ENCODE measurements at regions not wholly inside any gene's neighbourhood (a gene's known extent, or its start where the extent isn't known, plus 50 kb on each side); places are given as distances from the start of the nearest gene placed in this dataset.

GRCh38 chr10:78140066-78140630, 106.5 kb downstream of the RPS24 start:
- peaks cover 33% of the 10 kb centered on the region for H3K27me3 Mint-ChIP-seq (ENCODE audit: low read depth)

GRCh38 chr10:78143576-78143975, 109.9 kb downstream of the RPS24 start:
- no peaks in the 10 kb centered on the region for H3K36me3 Mint-ChIP-seq (ENCODE audit: insufficient read depth in 2 of 2)

More at GRCh38 chr10:78140066-78140630, 106.5 kb downstream of the RPS24 start:
- no peaks in the 10 kb centered on the region for H3K36me3 Mint-ChIP-seq (ENCODE audit: insufficient read depth in 2 of 2)
- DNase-seq (no peak), ATAC-seq (replicated peaks in 1 of 2) (no peak)
- peaks cover 0 to 5% of the 10 kb centered on the region in 2 donors for H3K9me3 Mint-ChIP-seq
- no peak overlapping the region for H3K27ac Mint-ChIP-seq
- H3K4me1 Mint-ChIP-seq (ENCODE audit: low read depth), result no peaks in the 10 kb centered on the region
- no peak overlapping the region for H3K4me3 Mint-ChIP-seq

GRCh38 chr10:78146200-78146599, 112.5 kb downstream of the RPS24 start:
- Mint-ChIP-seq H3K4me1 (ENCODE audit: low read depth) (peaks cover 5% of the 10 kb centered on the region), H3K9me3 (peaks cover 0 to 4% of the 10 kb centered on the region in 2 donors), H3K36me3 (ENCODE audit: insufficient read depth in 2 of 2) (no peaks in the 10 kb centered on the region), H3K27me3 (ENCODE audit: low read depth) (peaks cover 12% of the 10 kb centered on the region), H3K27ac (no peak overlapping the region), H3K4me3 (no peak overlapping the region)
- ATAC-seq (replicated peaks in 1 of 2), result no peak
- DNase-seq, result no peak

More at GRCh38 chr10:78143576-78143975, 109.9 kb downstream of the RPS24 start:
- H3K4me3 Mint-ChIP-seq, result no peak overlapping the region
- peaks cover 24% of the 10 kb centered on the region for H3K27me3 Mint-ChIP-seq (ENCODE audit: low read depth)
- DNase-seq (no peak), ATAC-seq (replicated peaks in 1 of 2) (no peak)
- H3K27ac Mint-ChIP-seq, result no peak overlapping the region
- H3K4me1 Mint-ChIP-seq (ENCODE audit: low read depth), result no peaks in the 10 kb centered on the region
- peaks cover 0 to 4% of the 10 kb centered on the region in 2 donors for H3K9me3 Mint-ChIP-seq

- peaks cover 5% of the 10 kb centered on the region for H3K4me1 Mint-ChIP-seq (ENCODE audit: low read depth)
- no peak overlapping the region for H3K27ac Mint-ChIP-seq
- H3K36me3 Mint-ChIP-seq (ENCODE audit: insufficient read depth in 2 of 2), result no peaks in the 10 kb centered on the region
- no peak for DNase-seq
- no peak overlapping the region for H3K4me3 Mint-ChIP-seq
- peaks cover 0 to 4% of the 10 kb centered on the region in 2 donors for H3K9me3 Mint-ChIP-seq
- H3K27me3 Mint-ChIP-seq (ENCODE audit: low read depth), result peaks cover 12% of the 10 kb centered on the region
- ATAC-seq (replicated peaks in 1 of 2), result no peak
Measured at GRCh38 chr10:78147202-78147601, 113.5 kb downstream of the RPS24 start.

DNA sequence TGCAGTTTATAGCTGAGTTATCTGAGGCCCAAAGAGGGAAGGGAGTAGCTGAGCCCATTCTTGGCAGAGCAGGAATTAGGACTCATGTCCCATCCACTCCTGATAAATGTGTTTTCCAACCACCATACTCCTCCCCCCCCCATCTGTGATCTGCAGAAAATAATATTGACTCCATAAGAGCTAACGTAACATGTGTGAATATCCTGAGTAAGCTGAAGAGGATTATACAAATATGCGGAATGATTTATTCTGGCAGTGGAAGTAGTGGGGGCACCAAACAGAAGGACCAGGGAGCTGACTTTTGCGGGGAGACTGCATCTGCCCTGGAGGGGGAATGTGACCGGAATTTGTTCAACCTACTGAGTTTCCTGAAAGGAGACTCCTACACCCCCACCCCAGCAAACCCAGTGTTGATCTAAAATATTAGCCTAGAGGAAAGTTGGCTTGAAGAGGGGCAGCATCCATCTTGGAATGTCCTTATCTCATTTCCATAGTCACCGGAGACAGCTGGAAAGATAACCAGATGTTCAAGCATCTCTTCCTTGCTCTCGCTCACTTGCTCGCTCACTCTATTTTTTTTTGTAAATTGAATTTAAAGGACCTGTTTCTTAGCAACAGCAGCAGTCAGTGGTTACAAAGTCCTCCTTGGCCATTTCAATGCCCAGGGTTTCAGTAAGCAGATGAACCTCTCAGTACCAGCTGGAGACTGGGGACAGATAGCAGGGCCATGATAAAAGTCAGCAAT, 114.7 kb downstream of the RPS24 start:
- DNase-seq (no peak), ATAC-seq (replicated peaks in 1 of 2) (no peak)
- Mint-ChIP-seq H3K9me3 (no peaks in the 10 kb centered on the region), H3K4me3 (no peak overlapping the region), H3K27me3 (ENCODE audit: low read depth) (peaks cover 12% of the 10 kb centered on the region), H3K4me1 (ENCODE audit: low read depth) (peaks cover 5% of the 10 kb centered on the region), H3K27ac (no peak overlapping the region), H3K36me3 (ENCODE audit: insufficient read depth in 2 of 2) (no peaks in the 10 kb centered on the region)

- Mint-ChIP-seq H3K4me3 (no peak overlapping the region), H3K9me3 (no peaks in the 10 kb centered on the region), H3K27ac (no peak overlapping the region), H3K36me3 (ENCODE audit: insufficient read depth in 2 of 2) (no peaks in the 10 kb centered on the region), H3K4me1 (ENCODE audit: low read depth) (peaks cover 5% of the 10 kb centered on the region), H3K27me3 (ENCODE audit: low read depth) (peaks cover 12% of the 10 kb centered on the region)
- ATAC-seq (replicated peaks in 1 of 2) (no peak), DNase-seq (no peak)
Measured at GRCh38 chr10:78148961-78149612, 115.4 kb downstream of the RPS24 start.

GRCh38 chr10:78150756-78151155, 117.1 kb downstream of the RPS24 start:
- DNase-seq (no peak), ATAC-seq (replicated peaks in 1 of 2) (peak in 1 of 2 donors; percentile 33)
- H3K4me1 Mint-ChIP-seq (ENCODE audit: low read depth), result peaks cover 5% of the 10 kb centered on the region
- H3K27me3 Mint-ChIP-seq (ENCODE audit: low read depth), result peaks cover under 1% of the 10 kb centered on the region
- H3K36me3 Mint-ChIP-seq (ENCODE audit: insufficient read depth in 2 of 2), result no peaks in the 10 kb centered on the region
- H3K4me3 Mint-ChIP-seq, result no peak overlapping the region
- H3K27ac Mint-ChIP-seq, result no peak overlapping the region
- H3K9me3 Mint-ChIP-seq, result no peaks in the 10 kb centered on the region

DNA sequence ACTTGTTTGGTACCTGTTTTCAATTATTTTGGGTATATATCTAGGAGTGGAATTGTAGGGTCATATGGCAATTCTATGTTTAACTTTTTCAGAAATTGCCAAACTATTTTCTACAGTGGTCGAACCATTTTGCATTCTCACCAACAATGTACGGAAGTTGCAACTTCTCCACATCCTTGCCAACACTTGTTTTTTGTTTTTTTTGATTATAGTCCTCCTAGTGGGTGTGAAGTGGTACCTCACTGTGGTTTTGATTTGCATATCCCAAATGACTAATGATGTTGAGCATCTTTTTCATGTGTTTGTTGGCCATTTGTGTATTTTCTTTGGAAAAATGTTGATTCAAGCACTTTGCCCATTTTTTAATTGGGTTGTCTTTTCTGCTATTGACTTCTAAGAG, 122.1 kb downstream of the RPS24 start:
- H3K4me3 Mint-ChIP-seq, result no peak overlapping the region
- H3K27me3 Mint-ChIP-seq (ENCODE audit: low read depth), result peaks cover 6% of the 10 kb centered on the region
- no peaks in the 10 kb centered on the region for H3K4me1 Mint-ChIP-seq (ENCODE audit: low read depth)
- H3K9me3 Mint-ChIP-seq, result no peaks in the 10 kb centered on the region
- no peak for ATAC-seq (replicated peaks in 1 of 2)
- H3K36me3 Mint-ChIP-seq (ENCODE audit: insufficient read depth in 2 of 2), result no peaks in the 10 kb centered on the region
- DNase-seq, result no peak
- no peak overlapping the region for H3K27ac Mint-ChIP-seq

DNA sequence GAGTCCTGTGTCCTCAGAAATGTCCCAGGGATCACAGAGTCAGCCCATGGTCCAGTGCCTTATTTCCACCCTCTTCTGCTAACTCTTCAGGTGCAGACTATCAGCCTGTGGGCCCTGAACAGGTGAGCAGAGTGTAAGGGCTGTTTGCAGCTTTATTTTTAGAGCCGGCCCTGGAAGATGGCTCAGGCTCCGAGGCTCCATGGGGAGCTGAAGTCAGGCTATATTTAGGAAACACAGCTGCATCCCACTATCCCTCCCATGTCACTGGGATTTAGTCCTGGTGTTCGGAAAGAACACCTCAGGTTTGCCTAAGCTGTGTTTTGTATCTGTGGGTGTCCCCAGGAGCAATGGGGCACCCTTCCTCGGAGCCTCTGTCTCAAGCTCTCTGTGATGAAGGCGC, 126.9 kb downstream of the RPS24 start:
- H3K4me1 Mint-ChIP-seq (ENCODE audit: low read depth), result no peaks in the 10 kb centered on the region
- no peaks in the 10 kb centered on the region for H3K9me3 Mint-ChIP-seq
- no peaks in the 10 kb centered on the region for H3K36me3 Mint-ChIP-seq (ENCODE audit: insufficient read depth in 2 of 2)
- H3K4me3 Mint-ChIP-seq, result no peak overlapping the region
- ATAC-seq (replicated peaks in 1 of 2), result no peak
- DNase-seq, result no peak
- peaks cover 6% of the 10 kb centered on the region for H3K27me3 Mint-ChIP-seq (ENCODE audit: low read depth)
- H3K27ac Mint-ChIP-seq, result no peak overlapping the region

DNA sequence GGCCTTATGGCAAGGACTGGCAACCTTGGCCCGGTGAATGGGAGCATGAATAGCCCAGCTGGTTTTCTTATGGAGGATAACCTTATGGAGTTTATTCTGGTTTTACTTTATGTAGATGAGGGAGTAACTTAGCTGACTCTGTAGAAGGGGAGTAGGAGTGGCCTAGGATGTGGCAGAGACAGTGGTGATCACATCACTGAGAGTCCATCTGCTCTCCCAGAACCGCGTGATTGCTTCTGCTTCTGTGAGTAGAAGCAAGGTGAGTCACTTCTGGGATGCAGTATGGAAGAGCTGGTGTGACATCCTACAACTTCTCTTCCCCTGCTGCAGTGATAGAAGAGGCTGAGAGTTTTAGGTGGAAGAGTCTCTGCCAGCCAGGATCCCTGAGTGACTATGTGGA, 129.2 kb downstream of the RPS24 start:
- Mint-ChIP-seq H3K27ac (no peak overlapping the region), H3K9me3 (no peaks in the 10 kb centered on the region), H3K4me3 (no peak overlapping the region), H3K4me1 (ENCODE audit: low read depth) (no peaks in the 10 kb centered on the region), H3K27me3 (ENCODE audit: low read depth) (no peaks in the 10 kb centered on the region), H3K36me3 (ENCODE audit: insufficient read depth in 2 of 2) (no peaks in the 10 kb centered on the region)
- DNase-seq, result no peak
- ATAC-seq (replicated peaks in 1 of 2), result no peak

GRCh38 chr10:78164702-78165101, 131.0 kb downstream of the RPS24 start:
- DNase-seq (no peak), ATAC-seq (replicated peaks in 1 of 2) (no peak)

GRCh38 chr10:78165172-78165571, 131.5 kb downstream of the RPS24 start:
- H3K4me1 Mint-ChIP-seq (ENCODE audit: low read depth), result no peaks in the 10 kb centered on the region
- H3K27ac Mint-ChIP-seq, result no peak overlapping the region
- ATAC-seq (replicated peaks in 1 of 2) (no peak), DNase-seq (no peak)
- no peaks in the 10 kb centered on the region for H3K9me3 Mint-ChIP-seq
- H3K27me3 Mint-ChIP-seq (ENCODE audit: low read depth), result no peaks in the 10 kb centered on the region
- H3K36me3 Mint-ChIP-seq (ENCODE audit: insufficient read depth in 2 of 2), result no peaks in the 10 kb centered on the region
- H3K4me3 Mint-ChIP-seq, result no peak overlapping the region

More at GRCh38 chr10:78164702-78165101, 131.0 kb downstream of the RPS24 start:
- H3K27me3 Mint-ChIP-seq (ENCODE audit: low read depth), result no peaks in the 10 kb centered on the region
- H3K4me3 Mint-ChIP-seq, result no peak overlapping the region
- H3K36me3 Mint-ChIP-seq (ENCODE audit: insufficient read depth in 2 of 2), result no peaks in the 10 kb centered on the region
- H3K27ac Mint-ChIP-seq, result no peak overlapping the region
- no peaks in the 10 kb centered on the region for H3K9me3 Mint-ChIP-seq
- H3K4me1 Mint-ChIP-seq (ENCODE audit: low read depth), result no peaks in the 10 kb centered on the region

DNA sequence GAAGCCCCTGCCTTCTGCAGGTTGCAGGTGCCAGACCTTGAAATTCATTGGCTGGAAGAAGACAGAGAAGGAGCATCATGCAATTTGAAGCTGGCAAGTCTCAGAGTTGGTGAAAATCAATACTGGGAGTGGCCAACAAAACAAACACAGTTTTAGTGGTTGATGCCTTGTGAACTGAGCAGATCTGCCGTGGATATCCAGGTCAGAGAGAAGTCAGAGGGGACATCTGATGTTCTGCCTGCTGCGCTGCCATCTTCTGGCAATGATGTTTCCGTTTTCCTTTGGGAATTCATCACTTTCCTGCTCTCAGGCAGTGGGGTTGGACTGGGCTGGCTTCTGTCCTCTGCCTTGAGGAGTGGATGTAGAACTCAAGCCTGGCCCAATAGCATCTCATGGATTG, 132.0 kb downstream of the RPS24 start:
- ATAC-seq (replicated peaks in 1 of 2), result no peak
- H3K27ac Mint-ChIP-seq, result no peak overlapping the region
- no peaks in the 10 kb centered on the region for H3K4me1 Mint-ChIP-seq (ENCODE audit: low read depth)
- no peaks in the 10 kb centered on the region for H3K36me3 Mint-ChIP-seq (ENCODE audit: insufficient read depth in 2 of 2)
- DNase-seq, result no peak
- H3K9me3 Mint-ChIP-seq, result no peaks in the 10 kb centered on the region
- no peaks in the 10 kb centered on the region for H3K27me3 Mint-ChIP-seq (ENCODE audit: low read depth)
- H3K4me3 Mint-ChIP-seq, result no peak overlapping the region

Data from activated T-cell treated with anti-CD3 and anti-CD28 coated beads, Interleukin-2, amount 50 U/mL, for 72 hours (primary cell).